Caco-2 (cell line): ENCODE measurements at regions not wholly inside any gene's neighbourhood (a gene's known extent, or its start where the extent isn't known, plus 50 kb on each side); places are given as distances from the start of the nearest gene placed in this dataset.
A peak's percentile ranks its signal among the peaks of the same experiment; 100 is the strongest.

Experiments
- BruUV-seq: library from RNA; stranded (reverse); fragments of 400-500 nt; replicated peaks from 2 replicates; lab custom pipeline; 2021; lab: Mats Ljungman, UMichigan
- CTCF ChIA-PET: fragments of 300-600 bp; sonication (Branson Sonifier 250); formaldehyde crosslinking; loops from one replicate; lab custom pipeline; 2022; ENCODE audit warnings: antibody characterized with exemption; lab: Charles Lee
- POLR2A ChIA-PET: fragments of 300-600 bp; sonication (Branson Sonifier 250); formaldehyde crosslinking; loops from one replicate; lab custom pipeline; 2022; ENCODE audit warnings: antibody characterized with exemption; lab: Charles Lee
- DNase-seq, 2 experiments: peaks; one replicate each; pipeline versions ENCODE4 v3.0.0 to v3.0.0-alpha.2; 2020 to 2022
- H3K27me3 ChIP-seq: replicated peaks from 2 replicates; pipeline ENCODE4 v1.6.0; 2011; ENCODE audit warnings: low read length; ENCODE audit not compliant: control insufficient read depth, insufficient read depth
- H3K36me3 ChIP-seq: 2 replicates; pipeline ENCODE4 v1.5.1; 2011; ENCODE audit warnings: low read length; ENCODE audit not compliant: control insufficient read depth, insufficient read depth
- H3K4me1 ChIP-seq: fragments of 250-450 bp; sonication (Bioruptor Pico); 2 replicates; pipeline ENCODE4 v1.5.1; 2020; ENCODE audit warnings: mild to moderate bottlenecking
- H3K4me3 ChIP-seq: 2 replicates; pipeline ENCODE4 v1.5.1; 2011; ENCODE audit warnings: low read depth, mild to moderate bottlenecking, control low read depth, low read length
- H3K9me3 ChIP-seq: fragments of 250-450 bp; sonication (Bioruptor Pico); 2 replicates; pipeline ENCODE4 v1.5.1; 2020; ENCODE audit warnings: mild to moderate bottlenecking, moderate library complexity
- H3K27ac Mint-ChIP-seq: one replicate; pipeline ENCODE4 v1.8.0; 2022; ENCODE audit warnings: mixed read lengths; ENCODE audit not compliant: unreplicated experiment
- H3K27me3 Mint-ChIP-seq: one replicate; pipeline ENCODE4 v1.8.0; 2022; ENCODE audit warnings: mixed read lengths; ENCODE audit not compliant: insufficient read depth, unreplicated experiment
- H3K36me3 Mint-ChIP-seq: one replicate; pipeline ENCODE4 v1.8.0; 2022; ENCODE audit warnings: mild to moderate bottlenecking, mixed read lengths; ENCODE audit not compliant: insufficient read depth, unreplicated experiment
- H3K4me1 Mint-ChIP-seq: one replicate; pipeline ENCODE4 v1.8.0; 2022; ENCODE audit warnings: low read depth, mixed read lengths; ENCODE audit not compliant: unreplicated experiment
- H3K4me3 Mint-ChIP-seq: one replicate; pipeline ENCODE4 v1.8.0; 2022; ENCODE audit warnings: mild to moderate bottlenecking, moderate library complexity, mixed read lengths; ENCODE audit not compliant: unreplicated experiment
- H3K9me3 Mint-ChIP-seq: one replicate; pipeline ENCODE4 v1.8.0; 2022; ENCODE audit warnings: mixed read lengths; ENCODE audit not compliant: unreplicated experiment
- intact Hi-C: fragments of 100-400 bp; cut with micrococcal nuclease; formaldehyde crosslinking; loops from one replicate; pipeline ENCODE4 v1.10.0; 2022; ENCODE audit not compliant: unreplicated experiment
- TF ChIP-seq, protein P1 (sequence below), 2 experiments: fragments of 200-600 bp in 1 of 2; IDR thresholded peaks; 1 replicate in 1 of 2; 2 replicates in 1 of 2; pipeline versions ENCODE4 v1.5.1 to v1.8.0; 2011 to 2022; ENCODE audit warnings: antibody characterized with exemption in 1 of 2, control low read depth in 1 of 2, inconsistent platforms in 1 of 2, low read depth in 1 of 2, low read length in 1 of 2, mild to moderate bottlenecking in 1 of 2, moderate library complexity in 1 of 2; ENCODE audit not compliant: insufficient read depth in 1 of 2, severe bottlenecking in 1 of 2, unreplicated experiment in 1 of 2

DNA sequence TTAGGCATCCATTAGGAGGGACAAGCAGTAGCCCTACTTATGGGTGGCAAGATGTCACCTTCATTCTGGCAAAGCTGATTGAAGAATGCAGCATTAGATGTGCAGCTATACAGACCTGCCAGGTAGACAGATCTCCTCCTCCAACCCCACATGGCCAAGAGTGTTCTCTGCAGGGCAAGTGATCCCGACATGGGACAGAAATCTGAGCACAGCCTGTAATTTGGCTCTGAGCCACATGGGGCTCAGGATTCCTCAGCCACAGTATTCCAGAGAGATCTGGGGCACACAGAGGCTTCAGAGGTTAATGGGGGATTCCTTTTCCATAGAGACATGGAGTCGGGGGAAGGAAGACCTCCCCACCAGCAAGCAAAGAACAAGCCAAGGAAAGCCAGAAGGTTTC lies 58.7 kb upstream of the GDF10 start:
- Mint-ChIP-seq H3K27me3 (peaks cover under 1% of the 10 kb centered on the region), H3K4me1 (no peaks in the 10 kb centered on the region), H3K27ac (no peak overlapping the region), H3K9me3 (no peaks in the 10 kb centered on the region), H3K4me3 (no peak overlapping the region), H3K36me3 (no peaks in the 10 kb centered on the region)
- TF ChIP-seq, protein P1, sequence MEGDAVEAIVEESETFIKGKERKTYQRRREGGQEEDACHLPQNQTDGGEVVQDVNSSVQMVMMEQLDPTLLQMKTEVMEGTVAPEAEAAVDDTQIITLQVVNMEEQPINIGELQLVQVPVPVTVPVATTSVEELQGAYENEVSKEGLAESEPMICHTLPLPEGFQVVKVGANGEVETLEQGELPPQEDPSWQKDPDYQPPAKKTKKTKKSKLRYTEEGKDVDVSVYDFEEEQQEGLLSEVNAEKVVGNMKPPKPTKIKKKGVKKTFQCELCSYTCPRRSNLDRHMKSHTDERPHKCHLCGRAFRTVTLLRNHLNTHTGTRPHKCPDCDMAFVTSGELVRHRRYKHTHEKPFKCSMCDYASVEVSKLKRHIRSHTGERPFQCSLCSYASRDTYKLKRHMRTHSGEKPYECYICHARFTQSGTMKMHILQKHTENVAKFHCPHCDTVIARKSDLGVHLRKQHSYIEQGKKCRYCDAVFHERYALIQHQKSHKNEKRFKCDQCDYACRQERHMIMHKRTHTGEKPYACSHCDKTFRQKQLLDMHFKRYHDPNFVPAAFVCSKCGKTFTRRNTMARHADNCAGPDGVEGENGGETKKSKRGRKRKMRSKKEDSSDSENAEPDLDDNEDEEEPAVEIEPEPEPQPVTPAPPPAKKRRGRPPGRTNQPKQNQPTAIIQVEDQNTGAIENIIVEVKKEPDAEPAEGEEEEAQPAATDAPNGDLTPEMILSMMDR (IDR thresholded peaks at IDR 0.05; ENCODE audit: insufficient read depth in 1 of 2, low read depth in 1 of 2, low read length in 1 of 2, severe bottlenecking in 1 of 2, unreplicated experiment in 1 of 2): no peak
- POLR2A ChIA-PET: no interaction called here
- H3K9me3 ChIP-seq: no peaks in the 10 kb centered on the region
- CTCF ChIA-PET: interaction anchor here (1.0 kb wide), 1 partner anchor 194 kb away, joined by 5 read pairs; no protein-coding TSS in a partner anchor
- no peaks in the 10 kb centered on the region for H3K27me3 ChIP-seq
- no peaks in the 10 kb centered on the region for H3K4me1 ChIP-seq
- DNase-seq: peak in 1 of 2 experiments; percentile 31
- no TSS peak for BruUV-seq
- intact Hi-C loops: no loop called here
- no peaks in the 10 kb centered on the region for H3K36me3 ChIP-seq
- no peak overlapping the region for H3K4me3 ChIP-seq

DNA sequence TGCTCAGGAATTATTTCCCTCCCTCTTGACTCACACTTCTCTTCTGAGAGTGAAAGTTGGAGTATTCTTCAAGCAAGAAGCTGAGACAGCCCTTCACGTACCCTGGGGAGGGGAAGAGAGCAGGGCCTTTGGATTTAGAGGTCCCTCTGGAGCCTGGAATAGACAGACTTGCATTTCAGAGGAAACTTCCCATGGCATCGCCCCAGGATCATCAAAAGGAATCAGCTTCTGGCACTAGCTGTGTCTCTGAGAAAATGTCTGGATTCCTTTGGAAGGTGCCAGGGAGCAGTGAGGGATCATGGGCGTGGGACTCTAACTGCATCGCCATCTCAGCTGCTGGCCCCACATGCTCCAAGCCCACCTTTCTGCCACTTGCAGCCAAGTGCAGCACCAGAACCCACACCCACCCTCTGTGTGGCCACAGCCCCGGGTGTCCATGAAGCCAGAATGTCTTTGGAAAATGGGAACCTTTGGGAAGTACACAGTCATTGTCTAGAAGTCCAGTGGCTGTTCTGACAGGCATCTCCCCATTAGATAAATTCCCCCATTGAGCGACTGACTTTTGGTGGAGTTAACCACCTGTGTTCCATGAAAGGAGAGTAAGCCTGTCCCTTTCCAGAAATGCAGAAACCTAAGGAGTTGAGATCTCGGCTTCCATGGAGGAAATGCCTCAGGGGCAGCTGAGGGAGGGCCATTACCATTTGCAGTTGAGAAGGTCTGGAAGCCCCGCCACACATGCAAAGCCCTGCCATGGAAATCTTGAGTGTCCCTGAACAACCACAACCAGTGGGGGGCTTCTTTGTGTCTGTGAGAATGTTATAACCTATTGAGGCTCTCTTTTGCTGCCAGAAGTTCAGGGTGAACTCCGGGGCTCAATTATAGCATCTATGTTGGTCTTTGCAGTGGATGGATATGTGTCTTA lies 57.8 kb upstream of the GDF10 start:
- no peak overlapping the region for H3K27ac Mint-ChIP-seq
- intact Hi-C loops: no loop called here
- Histone ChIP-seq H3K4me1 (no peaks in the 10 kb centered on the region), H3K27me3 (no peaks in the 10 kb centered on the region), H3K9me3 (no peaks in the 10 kb centered on the region), H3K4me3 (no peak overlapping the region), H3K36me3 (no peaks in the 10 kb centered on the region)
- peak in 1 of 2 experiments; percentile 21 for DNase-seq
- H3K4me1 Mint-ChIP-seq: no peaks in the 10 kb centered on the region
- BruUV-seq: no TSS peak
- CTCF ChIA-PET: no interaction called here
- POLR2A ChIA-PET: no interaction called here
- H3K4me3 Mint-ChIP-seq: no peak overlapping the region
- TF ChIP-seq, protein P1 (IDR thresholded peaks at IDR 0.05; ENCODE audit: insufficient read depth in 1 of 2, low read depth in 1 of 2, low read length in 1 of 2, severe bottlenecking in 1 of 2, unreplicated experiment in 1 of 2): no peak
- H3K27me3 Mint-ChIP-seq: no peaks in the 10 kb centered on the region
- no peaks in the 10 kb centered on the region for H3K36me3 Mint-ChIP-seq
- no peaks in the 10 kb centered on the region for H3K9me3 Mint-ChIP-seq

DNA sequence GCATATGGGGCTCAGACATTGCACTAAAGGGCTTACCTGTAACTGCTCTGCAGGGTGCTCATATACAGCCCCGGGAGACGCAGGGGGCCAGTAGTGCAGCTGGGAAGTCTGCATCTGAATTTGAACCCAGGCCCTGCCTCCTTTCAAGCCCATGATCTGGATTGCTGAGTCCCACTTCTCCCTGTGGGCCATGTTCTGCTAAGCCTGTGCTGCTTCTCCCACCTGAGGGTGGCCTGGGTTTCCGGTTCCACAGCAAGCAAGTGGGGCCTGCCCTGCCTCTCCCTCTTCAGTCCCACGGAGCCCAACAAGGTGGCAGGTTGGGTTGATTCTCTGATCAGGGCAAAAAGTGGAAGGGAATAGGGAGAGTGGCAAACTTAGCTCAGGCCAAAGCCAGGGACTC lies 56.6 kb upstream of the GDF10 start:
- ChIA-PET POLR2A (no interaction called here), CTCF (no interaction called here)
- Mint-ChIP-seq H3K27me3 (peaks cover under 1% of the 10 kb centered on the region), H3K4me1 (no peaks in the 10 kb centered on the region), H3K27ac (no peak overlapping the region), H3K4me3 (no peak overlapping the region), H3K36me3 (no peaks in the 10 kb centered on the region), H3K9me3 (no peaks in the 10 kb centered on the region)
- H3K4me1 ChIP-seq: no peaks in the 10 kb centered on the region
- intact Hi-C loops: no loop called here
- no peak overlapping the region for H3K4me3 ChIP-seq
- TF ChIP-seq, protein P1 (IDR thresholded peaks at IDR 0.05; ENCODE audit: insufficient read depth in 1 of 2, low read depth in 1 of 2, low read length in 1 of 2, severe bottlenecking in 1 of 2, unreplicated experiment in 1 of 2): no peak
- DNase-seq: peak in 1 of 2 experiments; percentile 18
- no peaks in the 10 kb centered on the region for H3K9me3 ChIP-seq
- H3K27me3 ChIP-seq: no peaks in the 10 kb centered on the region
- no TSS peak for BruUV-seq
- H3K36me3 ChIP-seq: no peaks in the 10 kb centered on the region
